Activated T-cell treated with anti-CD3 and anti-CD28 coated beads for 1 hour (primary cell): ENCODE measurements at regions not wholly inside any gene's neighbourhood (a gene's known extent, or its start where the extent isn't known, plus 50 kb on each side); places are given as distances from the start of the nearest gene placed in this dataset.

Experiments used
- DNase-seq: peaks from one replicate; pipeline ENCODE4 v3.0.0-alpha.2; 2020; ENCODE audit warnings: low read depth

DNA sequence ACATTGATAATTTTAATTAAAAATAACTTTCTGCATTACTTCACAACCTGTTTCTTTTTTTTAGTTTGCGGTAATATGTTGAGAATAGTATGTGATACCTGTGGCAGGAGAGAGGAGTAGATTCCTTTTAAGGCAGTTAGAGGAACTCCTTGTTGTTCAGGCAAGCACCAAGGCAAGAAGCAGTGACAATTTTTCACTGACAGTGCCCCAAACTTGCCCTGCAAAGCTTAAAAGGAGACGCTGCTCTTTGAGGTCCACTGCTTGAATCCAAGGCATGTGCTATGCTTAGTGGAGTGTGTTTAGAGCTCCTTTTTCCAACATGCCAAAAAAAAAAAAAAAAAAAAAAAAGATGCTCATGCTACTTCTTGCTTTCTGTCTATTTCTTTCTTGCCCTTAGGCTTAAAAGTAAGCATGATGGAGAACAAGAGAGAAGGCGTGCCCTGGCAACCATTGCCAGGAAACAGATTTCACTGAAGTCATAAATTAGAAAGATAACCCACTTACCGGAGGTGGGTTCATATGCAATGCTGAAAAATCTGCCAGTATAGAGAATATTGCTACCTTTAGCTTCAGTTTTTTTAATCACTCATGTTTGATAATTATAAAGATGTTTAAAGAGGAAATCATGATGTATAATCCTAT, 58.3 kb upstream of the DYRK2 start:
- no peak for DNase-seq

DNA sequence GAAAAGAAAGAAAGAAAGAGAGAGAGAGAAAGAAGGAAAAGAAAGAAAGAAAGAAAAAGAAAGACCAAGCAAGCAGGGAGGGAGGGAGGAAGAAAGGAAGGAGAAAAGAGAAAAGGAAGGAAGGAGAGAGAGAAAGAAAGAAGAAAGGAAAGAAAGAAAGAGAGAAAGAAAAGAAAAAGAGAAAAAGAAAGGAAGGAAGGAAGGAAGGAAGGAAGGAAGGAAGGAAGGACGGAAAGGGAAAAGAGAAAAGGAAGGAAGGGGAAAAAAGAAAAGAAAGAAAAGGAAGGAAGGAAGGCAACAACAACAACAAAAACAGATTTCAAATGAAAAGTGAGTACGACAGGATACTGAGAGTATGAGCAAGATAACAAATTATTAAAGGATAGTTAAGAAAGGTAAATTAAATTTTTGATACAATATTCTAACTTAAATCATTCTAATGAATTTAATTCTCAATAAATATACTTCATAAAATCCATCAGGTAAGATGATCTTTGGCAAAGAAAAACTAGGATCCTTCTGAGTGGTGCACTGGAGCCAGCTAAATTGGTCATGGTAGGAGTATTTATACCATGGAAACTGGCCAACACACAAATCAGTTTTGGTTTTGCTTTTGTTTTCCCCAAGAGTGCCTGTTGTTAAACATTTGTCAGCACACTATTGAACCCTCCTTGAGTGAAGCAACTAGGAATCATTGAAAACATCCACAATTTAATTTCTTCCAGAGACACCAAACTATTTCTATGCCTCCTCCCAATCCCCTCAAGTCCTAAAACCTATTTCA, 56.1 kb upstream of the DYRK2 start:
- DNase-seq: no peak

DNA sequence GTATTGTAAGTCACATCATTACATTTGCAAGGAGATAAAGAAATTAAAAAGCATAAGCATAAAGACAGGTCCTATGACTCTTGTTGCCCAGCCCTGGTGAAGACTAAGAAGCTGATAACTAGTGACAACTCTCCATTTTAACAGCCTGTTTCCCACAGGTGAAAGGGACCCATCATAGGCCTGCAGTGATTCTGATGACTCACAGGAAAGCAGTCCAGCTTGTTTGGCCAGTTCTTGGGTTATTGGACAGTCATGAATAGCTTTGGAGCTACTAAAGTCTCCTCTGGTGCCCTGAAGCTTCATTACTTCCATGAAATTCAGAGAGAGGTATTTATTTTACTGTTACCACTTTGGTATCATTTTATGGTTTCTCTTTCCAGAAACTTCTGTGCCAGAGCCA, 55.5 kb upstream of the DYRK2 start:
- no peak for DNase-seq

DNA sequence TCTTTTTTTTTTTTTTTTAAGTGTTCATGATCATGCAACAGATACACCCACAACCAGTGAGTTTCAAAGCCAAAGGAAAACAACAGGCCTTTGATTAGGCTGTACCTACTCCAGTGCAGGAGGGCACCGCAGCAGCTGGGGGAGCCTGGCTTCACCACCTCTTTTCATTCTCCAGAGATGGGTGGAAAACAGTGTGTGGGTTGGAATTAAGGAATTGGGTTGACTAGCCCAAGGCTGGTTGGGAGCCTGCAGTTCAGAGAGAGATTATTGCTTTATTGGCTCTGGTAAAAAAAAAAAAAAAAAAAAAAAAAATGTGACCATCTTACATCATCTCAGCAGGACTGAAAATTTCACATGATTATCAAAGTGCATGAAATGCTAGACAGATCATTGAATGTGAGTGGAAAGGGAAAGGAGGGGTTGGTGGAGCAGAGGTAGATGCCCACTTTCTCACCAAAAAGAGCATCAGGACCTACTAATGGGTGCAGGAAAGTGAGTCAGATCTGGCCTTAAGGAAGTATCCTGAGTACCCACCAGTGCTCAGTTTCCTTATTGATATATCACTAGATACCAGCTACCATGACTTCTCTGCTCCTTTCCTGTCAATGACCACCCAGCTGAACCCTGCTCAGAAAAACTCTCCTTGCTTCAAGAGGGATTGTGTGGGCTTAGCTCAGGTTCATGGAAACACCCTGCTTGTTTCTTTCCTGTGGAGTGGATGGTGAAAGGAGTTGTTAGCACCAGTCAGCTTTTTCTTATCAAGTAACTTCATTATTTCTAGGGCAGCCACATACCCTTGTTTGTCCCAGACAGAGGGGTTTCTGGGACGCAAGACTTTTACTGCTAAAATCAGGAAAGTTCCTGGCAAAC, 54.8 kb upstream of the DYRK2 start:
- DNase-seq: no peak

DNA sequence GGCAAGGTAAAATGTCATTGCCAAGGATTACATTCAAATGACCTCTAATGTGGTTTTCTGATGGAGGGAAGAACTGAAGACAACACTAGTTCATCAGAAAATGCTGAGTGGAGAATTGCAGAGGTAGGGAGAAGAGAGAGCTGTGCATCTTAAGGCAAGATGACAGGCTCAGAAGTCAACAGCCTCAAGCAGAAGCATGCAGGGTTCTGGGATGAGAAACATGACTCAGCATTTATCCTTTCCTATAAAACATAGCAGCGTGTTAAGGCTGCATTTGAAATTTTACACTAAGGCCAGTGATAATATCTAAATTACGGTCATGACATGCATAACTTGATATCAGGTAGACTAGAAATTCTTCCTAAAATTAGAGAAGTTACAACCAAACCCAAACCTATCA, 53.7 kb upstream of the DYRK2 start:
- no peak for DNase-seq

DNA sequence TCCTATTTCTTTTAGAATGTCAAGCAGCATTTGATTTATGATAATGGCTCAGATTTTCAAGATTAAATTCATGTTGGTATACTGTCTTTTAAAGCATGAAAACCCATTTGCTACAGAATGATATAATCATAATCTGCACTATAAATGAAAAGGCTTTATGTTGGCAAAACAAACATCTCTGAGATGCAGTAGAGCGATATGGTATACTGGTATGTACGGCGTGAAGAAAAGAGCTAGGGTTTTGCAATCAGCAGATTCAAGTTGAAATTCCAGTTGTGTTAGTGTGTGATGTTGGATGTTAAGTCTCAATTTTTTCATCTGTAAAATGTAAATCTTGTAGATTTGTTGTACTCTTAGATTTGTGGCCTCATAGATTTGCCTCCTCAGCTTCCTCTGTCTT, 53.2 kb upstream of the DYRK2 start:
- no peak for DNase-seq

DNA sequence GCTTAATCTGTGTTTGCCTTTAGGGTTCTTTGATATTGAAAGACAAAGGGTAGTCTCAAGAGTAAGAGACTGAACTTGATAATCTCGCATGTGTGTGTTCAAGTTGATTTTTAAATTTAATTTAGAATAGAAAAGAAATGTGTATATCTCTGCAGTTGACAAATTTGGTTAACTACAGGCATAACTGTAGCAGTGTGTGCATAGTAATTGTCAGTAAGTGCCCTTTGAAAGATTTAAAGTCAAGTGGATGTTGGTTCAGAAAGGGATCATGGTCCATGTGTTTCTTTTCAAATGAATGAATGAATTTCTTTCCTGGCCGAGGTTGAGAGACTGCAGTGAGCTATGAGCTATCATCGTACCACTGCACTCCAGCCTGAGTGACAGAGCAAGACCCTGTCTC, 49.9 kb upstream of the DYRK2 start:
- no peak for DNase-seq
